Trophoblast cell (in vitro differentiated cells and primary cell): ENCODE measurements at regions not wholly inside any gene's neighbourhood (a gene's known extent, or its start where the extent isn't known, plus 50 kb on each side); places are given as distances from the start of the nearest gene placed in this dataset.

Experiments
- DNase-seq, 2 donors: peaks; one replicate each; pipeline ENCODE4 v3.0.0-alpha.2; 2016
- H2AFZ ChIP-seq: 2 replicates; pipeline ENCODE4 v1.6.1; 2013; ENCODE audit warnings: low read length, moderate library complexity, mild to moderate bottlenecking; ENCODE audit not compliant: insufficient read depth, poor library complexity
- H2AK5ac ChIP-seq: 2 replicates; pipeline ENCODE4 v1.6.1; 2013; ENCODE audit warnings: mild to moderate bottlenecking, low read length
- H2BK120ac ChIP-seq: 2 replicates; pipeline ENCODE4 v1.6.1; 2013; ENCODE audit warnings: low read length, mild to moderate bottlenecking, moderate library complexity; ENCODE audit not compliant: insufficient read depth, poor library complexity
- H2BK12ac ChIP-seq: 2 replicates; pipeline ENCODE4 v1.6.1; 2013; ENCODE audit warnings: mild to moderate bottlenecking, low read length, moderate library complexity
- H2BK5ac ChIP-seq: 2 replicates; pipeline ENCODE4 v1.6.1; 2013; ENCODE audit warnings: low read length, low read depth, moderate library complexity, mild to moderate bottlenecking; ENCODE audit not compliant: poor library complexity
- H3K14ac ChIP-seq: 2 replicates; pipeline ENCODE4 v1.6.1; 2013; ENCODE audit warnings: mild to moderate bottlenecking, low read length
- H3K18ac ChIP-seq: 2 replicates; pipeline ENCODE4 v1.6.1; 2013; ENCODE audit warnings: mild to moderate bottlenecking, low read length
- H3K23ac ChIP-seq: 2 replicates; pipeline ENCODE4 v1.6.1; 2013; ENCODE audit warnings: low read length
- H3K27ac ChIP-seq: 2 replicates; pipeline ENCODE4 v1.5.1; 2013; ENCODE audit warnings: low read depth, mild to moderate bottlenecking, inconsistent platforms, low read length, moderate library complexity
- H3K27me3 ChIP-seq: 2 replicates; pipeline ENCODE4 v1.6.1; 2013; ENCODE audit warnings: inconsistent platforms, mild to moderate bottlenecking, low read length, moderate library complexity; ENCODE audit not compliant: insufficient read depth
- H3K36me3 ChIP-seq, 2 experiments: 1 replicate in 1 of 2; 2 replicates in 1 of 2; pipeline ENCODE4 v1.6.1; 2013; ENCODE audit warnings: low read length in 2 of 2, mild to moderate bottlenecking in 2 of 2, moderate library complexity in 1 of 2; ENCODE audit not compliant: insufficient read depth in 2 of 2, control insufficient read depth in 1 of 2
- H3K4ac ChIP-seq: 2 replicates; pipeline ENCODE4 v1.6.1; 2013; ENCODE audit warnings: low read depth, mild to moderate bottlenecking, low read length, moderate library complexity
- H3K4me1 ChIP-seq, 2 experiments: 1 replicate in 1 of 2; 2 replicates in 1 of 2; pipeline ENCODE4 v1.6.1; 2013; ENCODE audit warnings: low read length in 2 of 2, mild to moderate bottlenecking in 2 of 2, moderate library complexity in 1 of 2; ENCODE audit not compliant: insufficient read depth in 2 of 2, control insufficient read depth in 1 of 2
- H3K4me2 ChIP-seq: 2 replicates; pipeline ENCODE4 v1.6.1; 2013; ENCODE audit warnings: inconsistent platforms, mild to moderate bottlenecking, low read length, moderate library complexity
- H3K4me3 ChIP-seq: 2 replicates; pipeline ENCODE4 v1.5.1; 2013; ENCODE audit warnings: mild to moderate bottlenecking, low read depth, low read length, inconsistent platforms
- H3K79me1 ChIP-seq: one replicate; pipeline ENCODE4 v1.6.1; 2013; ENCODE audit warnings: low read length
- H3K79me2 ChIP-seq: 2 replicates; pipeline ENCODE4 v1.6.1; 2013; ENCODE audit warnings: low read length, mild to moderate bottlenecking; ENCODE audit not compliant: control insufficient read depth, insufficient read depth, poor library complexity
- H3K9ac ChIP-seq: 2 replicates; pipeline ENCODE4 v1.6.1; 2013; ENCODE audit warnings: mild to moderate bottlenecking, low read length
- H3K9me3 ChIP-seq: 2 replicates; pipeline ENCODE4 v1.6.1; 2013; ENCODE audit warnings: low read depth, mild to moderate bottlenecking, control low read depth, inconsistent platforms, low read length; ENCODE audit not compliant: insufficient read depth
- H4K12ac ChIP-seq: 2 replicates; pipeline ENCODE4 v1.6.1; 2013; ENCODE audit warnings: low read depth, mild to moderate bottlenecking, low read length, moderate library complexity
- H4K8ac ChIP-seq: 2 replicates; pipeline ENCODE4 v1.6.1; 2013; ENCODE audit warnings: low read depth, mild to moderate bottlenecking, low read length, moderate library complexity
- H4K91ac ChIP-seq: one replicate; pipeline ENCODE4 v1.6.1; 2013; ENCODE audit warnings: low read depth, mild to moderate bottlenecking, low read length, moderate library complexity
- WGBS: extraction: QIAGEN DNeasy Blood & Tissue Kit; methylation state at CpG from one replicate; pipeline ENCODE4 v1.1.7; 2013; ENCODE audit warnings: missing lambda C conversion rate; ENCODE audit not compliant: insufficient read length, insufficient coverage; ENCODE audit errors: extremely low coverage; 5-methylcytosine and 5-hydroxymethylcytosine counted together

- no CpG with 5 or more reads among the region's 1 CpG for WGBS
- Histone ChIP-seq H3K4me2 (no peak overlapping the region), H3K27ac (no peak overlapping the region), H2AK5ac (no peak overlapping the region), H3K14ac (no peak overlapping the region), H2BK120ac (no peak overlapping the region), H4K8ac (no peak overlapping the region), H3K23ac (no peak overlapping the region), H2BK12ac (no peak overlapping the region), H3K9me3 (no peaks in the 10 kb centered on the region), H2AFZ (no peak overlapping the region), H3K36me3 (no peaks in the 10 kb centered on the region), H3K18ac (no peak overlapping the region), H3K27me3 (no peaks in the 10 kb centered on the region), H4K91ac (no peak overlapping the region), H3K4ac (no peak overlapping the region), H3K79me2 (no peaks in the 10 kb centered on the region), H3K4me1 (no peaks in the 10 kb centered on the region), H3K79me1 (no peaks in the 10 kb centered on the region), H3K4me3 (no peak overlapping the region), H4K12ac (no peak overlapping the region), H3K9ac (no peak overlapping the region), H2BK5ac (no peak overlapping the region)
- DNase-seq = no peak
These were observed 95.2 kb downstream of the EDEM1 start for GRCh38 chr3:5282703-5283102.

GRCh38 chr3:5285439-5285838 is 97.9 kb downstream of the EDEM1 start:
- no peak overlapping the region for H3K4ac ChIP-seq
- H2BK120ac ChIP-seq = no peak overlapping the region
- H3K27me3 ChIP-seq = no peaks in the 10 kb centered on the region
- no peak for DNase-seq
- H3K4me2 ChIP-seq = no peak overlapping the region
- no peak overlapping the region for H3K9ac ChIP-seq
- no peak overlapping the region for H2AFZ ChIP-seq
- H2BK5ac ChIP-seq = no peak overlapping the region
- no peaks in the 10 kb centered on the region for H3K9me3 ChIP-seq
- no peaks in the 10 kb centered on the region for H3K79me2 ChIP-seq
- no peak overlapping the region for H3K23ac ChIP-seq
- H3K4me1 ChIP-seq = no peaks in the 10 kb centered on the region
- H3K18ac ChIP-seq = no peak overlapping the region
- no peak overlapping the region for H3K27ac ChIP-seq
- H3K4me3 ChIP-seq = no peak overlapping the region
- H4K91ac ChIP-seq = no peak overlapping the region
- no peak overlapping the region for H3K14ac ChIP-seq
- H4K8ac ChIP-seq = no peak overlapping the region
- H2AK5ac ChIP-seq = no peak overlapping the region
- H4K12ac ChIP-seq = no peak overlapping the region
- no peaks in the 10 kb centered on the region for H3K79me1 ChIP-seq
- H2BK12ac ChIP-seq = no peak overlapping the region
- H3K36me3 ChIP-seq = no peaks in the 10 kb centered on the region

GRCh38 chr3:5290915-5291314 is 103.4 kb downstream of the EDEM1 start:
- H3K18ac ChIP-seq = no peak overlapping the region
- H3K79me2 ChIP-seq = no peaks in the 10 kb centered on the region
- H3K27ac ChIP-seq = no peak overlapping the region
- H3K9ac ChIP-seq = no peak overlapping the region
- H2AK5ac ChIP-seq = no peak overlapping the region
- H4K91ac ChIP-seq = no peak overlapping the region
- no peak overlapping the region for H3K4me3 ChIP-seq
- H4K12ac ChIP-seq = no peak overlapping the region
- WGBS = no CpG with 5 or more reads among the region's 3 CpGs
- H2AFZ ChIP-seq = no peak overlapping the region
- no peak overlapping the region for H3K4me2 ChIP-seq
- no peak for DNase-seq
- H3K36me3 ChIP-seq = no peaks in the 10 kb centered on the region
- H2BK12ac ChIP-seq = no peak overlapping the region
- H3K23ac ChIP-seq = no peak overlapping the region
- no peak overlapping the region for H3K4ac ChIP-seq
- H3K4me1 ChIP-seq = no peaks in the 10 kb centered on the region
- no peak overlapping the region for H4K8ac ChIP-seq
- H3K14ac ChIP-seq = no peak overlapping the region
- no peak overlapping the region for H2BK5ac ChIP-seq
- H3K9me3 ChIP-seq = no peaks in the 10 kb centered on the region
- no peak overlapping the region for H2BK120ac ChIP-seq
- no peaks in the 10 kb centered on the region for H3K79me1 ChIP-seq
- no peaks in the 10 kb centered on the region for H3K27me3 ChIP-seq

GRCh38 chr3:5292512-5292911 is 105.0 kb downstream of the EDEM1 start:
- Histone ChIP-seq H2BK5ac (no peak overlapping the region), H3K36me3 (no peaks in the 10 kb centered on the region), H3K14ac (no peak overlapping the region), H4K91ac (no peak overlapping the region), H3K27me3 (no peaks in the 10 kb centered on the region), H4K8ac (no peak overlapping the region), H2BK12ac (no peak overlapping the region), H3K18ac (no peak overlapping the region), H3K27ac (no peak overlapping the region), H3K4me3 (no peak overlapping the region), H3K4me2 (no peak overlapping the region), H3K79me1 (no peaks in the 10 kb centered on the region), H2AK5ac (no peak overlapping the region), H3K4me1 (no peaks in the 10 kb centered on the region), H2AFZ (no peak overlapping the region), H3K79me2 (no peaks in the 10 kb centered on the region), H3K9me3 (no peaks in the 10 kb centered on the region), H3K9ac (no peak overlapping the region), H4K12ac (no peak overlapping the region), H3K23ac (no peak overlapping the region), H3K4ac (no peak overlapping the region), H2BK120ac (no peak overlapping the region)
- DNase-seq = no peak
- no CpG with 5 or more reads among the region's 7 CpGs for WGBS

GRCh38 chr3:5293207-5293606 is 105.7 kb downstream of the EDEM1 start:
- no peak overlapping the region for H2BK12ac ChIP-seq
- H3K27ac ChIP-seq = no peak overlapping the region
- no peak overlapping the region for H4K91ac ChIP-seq
- DNase-seq = no peak
- no peak overlapping the region for H3K23ac ChIP-seq
- H3K79me1 ChIP-seq = no peaks in the 10 kb centered on the region
- no CpG with 5 or more reads among the region's 2 CpGs for WGBS
- no peak overlapping the region for H2BK120ac ChIP-seq
- no peak overlapping the region for H3K14ac ChIP-seq
- no peaks in the 10 kb centered on the region for H3K9me3 ChIP-seq
- H3K27me3 ChIP-seq = no peaks in the 10 kb centered on the region
- no peak overlapping the region for H3K18ac ChIP-seq
- no peak overlapping the region for H4K12ac ChIP-seq
- no peak overlapping the region for H3K4me2 ChIP-seq
- H3K4me1 ChIP-seq = no peaks in the 10 kb centered on the region
- H3K4ac ChIP-seq = no peak overlapping the region
- H2AK5ac ChIP-seq = no peak overlapping the region
- no peaks in the 10 kb centered on the region for H3K36me3 ChIP-seq
- H3K9ac ChIP-seq = no peak overlapping the region
- no peak overlapping the region for H2AFZ ChIP-seq
- no peak overlapping the region for H2BK5ac ChIP-seq
- H4K8ac ChIP-seq = no peak overlapping the region
- no peaks in the 10 kb centered on the region for H3K79me2 ChIP-seq
- H3K4me3 ChIP-seq = no peak overlapping the region
